Calu3 (cell line): ENCODE measurements at regions not wholly inside any gene's neighbourhood (a gene's known extent, or its start where the extent isn't known, plus 50 kb on each side); places are given as distances from the start of the nearest gene placed in this dataset.

Experiments used
- BruUV-seq: library from RNA; stranded (reverse); fragments of 400-500 nt; replicated peaks from 2 replicates; lab custom pipeline; 2021; lab: Mats Ljungman, UMichigan
- CTCF ChIA-PET: fragments of 300-600 bp; sonication (Branson Sonifier 250); formaldehyde crosslinking; loops from one replicate; lab custom pipeline; 2022; ENCODE audit warnings: antibody characterized with exemption; lab: Charles Lee
- DNase-seq: peaks from one replicate; pipeline ENCODE4 v3.0.0; 2022
- H3K27ac Mint-ChIP-seq: one replicate; pipeline ENCODE4 v1.8.0; 2022; ENCODE audit warnings: mixed read lengths; ENCODE audit not compliant: unreplicated experiment
- H3K27me3 Mint-ChIP-seq: one replicate; pipeline ENCODE4 v1.8.0; 2022; ENCODE audit warnings: mixed read lengths; ENCODE audit not compliant: unreplicated experiment
- H3K36me3 Mint-ChIP-seq: one replicate; pipeline ENCODE4 v1.8.0; 2022; ENCODE audit warnings: mild to moderate bottlenecking, moderate library complexity, mixed read lengths; ENCODE audit not compliant: insufficient read depth, unreplicated experiment
- H3K4me1 Mint-ChIP-seq: one replicate; pipeline ENCODE4 v1.8.0; 2022; ENCODE audit warnings: mild to moderate bottlenecking, low read depth, mixed read lengths; ENCODE audit not compliant: unreplicated experiment
- H3K4me3 Mint-ChIP-seq: one replicate; pipeline ENCODE4 v1.8.0; 2022; ENCODE audit warnings: mild to moderate bottlenecking, low read depth, moderate library complexity, mixed read lengths; ENCODE audit not compliant: unreplicated experiment
- H3K9me3 Mint-ChIP-seq: one replicate; pipeline ENCODE4 v1.8.0; 2022; ENCODE audit warnings: low read depth, mixed read lengths; ENCODE audit not compliant: unreplicated experiment
- CTCF ChIP-seq: fragments of 200-600 bp; IDR thresholded peaks from one replicate; pipeline ENCODE4 v1.8.0; 2022; ENCODE audit warnings: antibody characterized with exemption; ENCODE audit not compliant: unreplicated experiment
- intact Hi-C: fragments of 100-400 bp; cut with micrococcal nuclease; formaldehyde crosslinking; loops from one replicate; pipeline ENCODE4 v1.10.0; 2022; ENCODE audit not compliant: unreplicated experiment

GRCh38 chr9:89789922-89790510 is 185.2 kb downstream of the GADD45G start:
- Mint-ChIP-seq H3K9me3 (no peaks in the 10 kb centered on the region), H3K27me3 (peaks cover 73% of the 10 kb centered on the region), H3K27ac (no peak overlapping the region), H3K4me3 (no peak overlapping the region), H3K4me1 (no peaks in the 10 kb centered on the region), H3K36me3 (no peaks in the 10 kb centered on the region)
- intact Hi-C loops = no loop called here
- no peak for TF ChIP-seq CTCF
- CTCF ChIA-PET = no interaction called here
- DNase-seq = no peak
- no TSS peak for BruUV-seq

GRCh38 chr9:89790542-89791109 is 185.8 kb downstream of the GADD45G start:
- Mint-ChIP-seq H3K9me3 (no peaks in the 10 kb centered on the region), H3K4me1 (no peaks in the 10 kb centered on the region)
- no peak for DNase-seq

GRCh38 chr9:89791754-89792153 is 186.9 kb downstream of the GADD45G start:
- CTCF ChIA-PET = no interaction called here
- no TSS peak for BruUV-seq
- DNase-seq = no peak
- Mint-ChIP-seq H3K27ac (no peak overlapping the region), H3K36me3 (no peaks in the 10 kb centered on the region), H3K4me1 (no peaks in the 10 kb centered on the region), H3K27me3 (peaks cover 56% of the 10 kb centered on the region), H3K9me3 (no peaks in the 10 kb centered on the region), H3K4me3 (no peak overlapping the region)
- no peak for TF ChIP-seq CTCF
- intact Hi-C loops = no loop called here

More at GRCh38 chr9:89790542-89791109, 185.8 kb downstream of the GADD45G start:
- CTCF ChIA-PET = no interaction called here
- no peak for TF ChIP-seq CTCF
- intact Hi-C loops = no loop called here
- Mint-ChIP-seq H3K27ac (no peak overlapping the region), H3K27me3 (peaks cover 67% of the 10 kb centered on the region), H3K4me3 (no peak overlapping the region), H3K36me3 (no peaks in the 10 kb centered on the region)
- BruUV-seq = no TSS peak

GRCh38 chr9:89792189-89793123 is 187.6 kb downstream of the GADD45G start:
- H3K4me1 Mint-ChIP-seq = no peaks in the 10 kb centered on the region
- H3K27ac Mint-ChIP-seq = no peak overlapping the region
- peaks cover 49% of the 10 kb centered on the region for H3K27me3 Mint-ChIP-seq
- no peaks in the 10 kb centered on the region for H3K36me3 Mint-ChIP-seq
- CTCF ChIA-PET = no interaction called here
- H3K9me3 Mint-ChIP-seq = no peaks in the 10 kb centered on the region
- H3K4me3 Mint-ChIP-seq = no peak overlapping the region
- BruUV-seq = no TSS peak
- TF ChIP-seq CTCF = no peak
- intact Hi-C loops = no loop called here
- no peak for DNase-seq
